GM21737 (cell line): ENCODE measurements at regions not wholly inside any gene's neighbourhood (a gene's known extent, or its start where the extent isn't known, plus 50 kb on each side); places are given as distances from the start of the nearest gene placed in this dataset.
A peak's percentile ranks its signal among the peaks of the same experiment; 100 is the strongest.

Source experiments
- ATAC-seq: cut with Tn5 transposase; IDR thresholded peaks from one replicate; pipeline ENCODE4 v1.9.1; 2021; ENCODE audit warnings: mild to moderate bottlenecking, moderate library complexity; ENCODE audit not compliant: unreplicated experiment

GRCh38 chr5:125196481-125197111 lies 450.2 kb upstream of the ZNF608 start:
- no peak for ATAC-seq

GRCh38 chr5:125197321-125197720 lies 450.9 kb upstream of the ZNF608 start:
- ATAC-seq = no peak

GRCh38 chr5:125198270-125198974 lies 452.0 kb upstream of the ZNF608 start:
- no peak for ATAC-seq

GRCh38 chr5:125199373-125199772 lies 452.9 kb upstream of the ZNF608 start:
- ATAC-seq = no peak

GRCh38 chr5:125199968-125200865 lies 453.8 kb upstream of the ZNF608 start:
- ATAC-seq = no peak

GRCh38 chr5:125200866-125201373 lies 454.5 kb upstream of the ZNF608 start:
- no peak for ATAC-seq

GRCh38 chr5:125201446-125202052 lies 455.1 kb upstream of the ZNF608 start:
- no peak for ATAC-seq

GRCh38 chr5:125202353-125202752 lies 455.9 kb upstream of the ZNF608 start:
- no peak for ATAC-seq

- ATAC-seq = no peak
Observed at GRCh38 chr5:125202871-125203438, 456.5 kb upstream of the ZNF608 start.

- no peak for ATAC-seq
Observed at GRCh38 chr5:125203912-125204311, 457.5 kb upstream of the ZNF608 start.

GRCh38 chr5:125205601-125206225 lies 459.3 kb upstream of the ZNF608 start:
- ATAC-seq = no peak

GRCh38 chr5:125207856-125208255 lies 461.4 kb upstream of the ZNF608 start:
- no peak for ATAC-seq

GRCh38 chr5:125209650-125210049 lies 463.2 kb upstream of the ZNF608 start:
- no peak for ATAC-seq

- ATAC-seq = no peak
Observed at GRCh38 chr5:125210242-125210947, 464.0 kb upstream of the ZNF608 start.

GRCh38 chr5:125214080-125214479 lies 467.6 kb upstream of the ZNF608 start:
- ATAC-seq = peak; percentile 60

GRCh38 chr5:125215593-125215992 lies 469.2 kb upstream of the ZNF608 start:
- ATAC-seq = no peak

GRCh38 chr5:125219710-125220109 lies 473.3 kb upstream of the ZNF608 start:
- no peak for ATAC-seq

- ATAC-seq = no peak
Observed at GRCh38 chr5:125220284-125220683, 473.8 kb upstream of the ZNF608 start.

GRCh38 chr5:125222597-125223240 lies 476.3 kb upstream of the ZNF608 start:
- ATAC-seq = no peak
